NB4 (cell line): ENCODE measurements at regions not wholly inside any gene's neighbourhood (a gene's known extent, or its start where the extent isn't known, plus 50 kb on each side); places are given as distances from the start of the nearest gene placed in this dataset.

Source experiments
- MYC ChIP-seq: IDR thresholded peaks from 2 replicates; pipeline ENCODE4 v1.6.1; 2011; ENCODE audit warnings: low read depth, low read length
- POLR2A ChIP-seq: IDR thresholded peaks from 2 replicates; pipeline ENCODE4 v1.6.1; 2011; ENCODE audit warnings: mild to moderate bottlenecking; ENCODE audit not compliant: insufficient read length; ENCODE audit errors: extremely low read depth
- TF ChIP-seq, protein P1 (sequence below): IDR thresholded peaks from one replicate; pipeline ENCODE4 v1.5.1; 2012; ENCODE audit warnings: low read depth, low read length

DNA sequence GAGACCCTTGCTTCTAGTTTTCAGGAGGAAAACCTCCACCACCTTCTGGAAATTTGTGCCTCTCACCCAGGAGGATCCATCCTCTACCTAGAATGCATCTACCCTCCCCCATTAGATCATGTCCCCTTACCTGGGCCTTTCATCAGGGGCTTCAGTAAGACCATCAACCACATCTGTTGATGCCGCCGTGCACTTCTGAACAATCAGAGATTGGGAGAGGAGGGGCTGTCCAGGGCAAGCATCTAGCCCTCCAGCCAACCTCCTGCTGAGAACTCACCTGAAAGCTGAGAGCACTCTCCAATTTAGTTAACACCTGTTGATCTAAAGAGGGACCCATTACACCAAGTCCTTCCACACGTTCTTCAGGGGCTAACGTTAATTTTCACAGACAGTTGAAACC lies 57.6 kb upstream of the PIK3CG start:
- TF ChIP-seq POLR2A (no peak), MYC (no peak)
- TF ChIP-seq, protein P1, sequence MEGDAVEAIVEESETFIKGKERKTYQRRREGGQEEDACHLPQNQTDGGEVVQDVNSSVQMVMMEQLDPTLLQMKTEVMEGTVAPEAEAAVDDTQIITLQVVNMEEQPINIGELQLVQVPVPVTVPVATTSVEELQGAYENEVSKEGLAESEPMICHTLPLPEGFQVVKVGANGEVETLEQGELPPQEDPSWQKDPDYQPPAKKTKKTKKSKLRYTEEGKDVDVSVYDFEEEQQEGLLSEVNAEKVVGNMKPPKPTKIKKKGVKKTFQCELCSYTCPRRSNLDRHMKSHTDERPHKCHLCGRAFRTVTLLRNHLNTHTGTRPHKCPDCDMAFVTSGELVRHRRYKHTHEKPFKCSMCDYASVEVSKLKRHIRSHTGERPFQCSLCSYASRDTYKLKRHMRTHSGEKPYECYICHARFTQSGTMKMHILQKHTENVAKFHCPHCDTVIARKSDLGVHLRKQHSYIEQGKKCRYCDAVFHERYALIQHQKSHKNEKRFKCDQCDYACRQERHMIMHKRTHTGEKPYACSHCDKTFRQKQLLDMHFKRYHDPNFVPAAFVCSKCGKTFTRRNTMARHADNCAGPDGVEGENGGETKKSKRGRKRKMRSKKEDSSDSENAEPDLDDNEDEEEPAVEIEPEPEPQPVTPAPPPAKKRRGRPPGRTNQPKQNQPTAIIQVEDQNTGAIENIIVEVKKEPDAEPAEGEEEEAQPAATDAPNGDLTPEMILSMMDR, result no peak
